Activated CD4-positive, alpha-beta T cell treated with anti-CD3 and anti-CD28 coated beads for 36 hours (primary cell): ENCODE measurements at regions not wholly inside any gene's neighbourhood (a gene's known extent, or its start where the extent isn't known, plus 50 kb on each side); places are given as distances from the start of the nearest gene placed in this dataset.
"Not testable (repeated sequence)": the region's sequence is repeated elsewhere in the genome, so short reads cannot be mapped to it uniquely, and the experiment has no call there.

ENCODE experiments used
- ATAC-seq: fragments of 200-7000 bp; cut with Tn5 transposase; one replicate; pipeline ENCODE4 v1.10.0; 2021; ENCODE audit warnings: mild to moderate bottlenecking, moderate library complexity
- CTCF ChIA-PET: fragments of 350-600 bp; sonication (Branson Sonifier 250); formaldehyde crosslinking; loops from one replicate; lab custom pipeline; 2021; ENCODE audit warnings: antibody characterized with exemption; lab: Charles Lee
- POLR2A ChIA-PET: fragments of 350-600 bp; sonication (Branson Sonifier 250); formaldehyde crosslinking; loops from one replicate; lab custom pipeline; 2021; ENCODE audit warnings: antibody characterized with exemption, inconsistent platforms; lab: Charles Lee
- DNase-seq: peaks from one replicate; pipeline ENCODE4 v3.0.0-alpha.2; 2020
- H3K27ac Mint-ChIP-seq: one replicate; pipeline ENCODE4 v1.8.0; 2021; ENCODE audit warnings: mixed read lengths
- H3K27me3 Mint-ChIP-seq: one replicate; pipeline ENCODE4 v1.8.0; 2021; ENCODE audit warnings: mixed read lengths
- H3K36me3 Mint-ChIP-seq: one replicate; pipeline ENCODE4 v1.8.0; 2021; ENCODE audit warnings: low read depth, mixed read lengths
- H3K4me1 Mint-ChIP-seq: one replicate; pipeline ENCODE4 v1.8.0; 2021; ENCODE audit warnings: mixed read lengths
- H3K4me3 Mint-ChIP-seq: one replicate; pipeline ENCODE4 v1.8.0; 2021; ENCODE audit warnings: mild to moderate bottlenecking, moderate library complexity, mixed read lengths
- H3K9me3 Mint-ChIP-seq: one replicate; pipeline ENCODE4 v1.8.0; 2021; ENCODE audit warnings: low read depth, mixed read lengths
- intact Hi-C, 2 experiments: fragments of 100-400 bp; cut with DNase I in 1 of 2; cut with micrococcal nuclease in 1 of 2; formaldehyde crosslinking; loops; one replicate each; pipeline versions ENCODE4 v1.14.2 to v1.15.1; 2022 to 2024; cut with DNase I, micrococcal nuclease

DNA sequence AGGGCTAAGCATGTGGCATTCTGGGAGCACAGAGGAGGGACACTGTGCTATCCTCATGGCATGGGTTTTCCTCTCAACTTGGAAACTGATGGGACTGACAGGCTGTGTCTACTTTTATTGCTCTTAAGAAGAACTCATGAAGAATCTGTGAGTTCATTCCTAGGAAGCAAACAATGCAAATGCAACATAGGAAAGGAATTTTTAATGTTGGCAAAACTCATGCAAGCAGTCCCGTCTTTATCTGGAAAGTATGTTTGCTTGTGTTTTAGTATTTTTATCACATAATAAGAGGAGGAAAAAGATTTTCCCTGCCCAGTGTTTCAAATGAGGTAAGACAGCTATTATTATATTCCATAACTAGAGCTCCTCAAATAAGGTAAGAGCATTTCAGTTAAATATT, 89.7 kb downstream of the TRIM42 start:
- ATAC-seq (no peak), DNase-seq (no peak)
- intact Hi-C loops, result no loop called here
- H3K27ac Mint-ChIP-seq, result no peak overlapping the region
- ChIA-PET POLR2A (no interaction called here), CTCF (interaction anchor here (1.0 kb wide), 1 partner anchor 11 kb away, joined by 3 read pairs; no protein-coding TSS in a partner anchor)
- H3K36me3 Mint-ChIP-seq, result no peaks in the 10 kb centered on the region
- no peak overlapping the region for H3K4me3 Mint-ChIP-seq
- H3K27me3 Mint-ChIP-seq, result peaks cover 2% of the 10 kb centered on the region
- no peaks in the 10 kb centered on the region for H3K9me3 Mint-ChIP-seq
- no peaks in the 10 kb centered on the region for H3K4me1 Mint-ChIP-seq

DNA sequence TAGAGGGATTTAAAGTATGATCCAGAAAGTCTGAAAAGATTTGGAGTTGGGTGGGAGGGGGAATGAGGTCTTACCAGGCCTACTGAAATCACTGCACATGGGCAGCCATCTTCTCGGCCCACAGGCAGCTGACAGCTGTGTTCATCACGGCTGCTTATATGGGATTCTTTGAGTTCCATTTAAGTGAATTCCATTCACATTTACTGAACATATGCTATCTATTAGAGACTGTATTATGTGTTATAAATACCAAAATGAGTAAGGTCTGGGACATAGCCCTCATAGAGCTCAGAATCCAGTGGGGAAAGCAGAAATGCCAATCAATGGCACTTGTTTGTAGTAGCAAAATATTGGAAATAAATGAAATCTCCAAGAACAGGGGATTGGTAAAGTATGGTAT, 91.1 kb downstream of the TRIM42 start:
- Mint-ChIP-seq H3K36me3 (no peaks in the 10 kb centered on the region), H3K4me3 (no peak overlapping the region), H3K4me1 (no peaks in the 10 kb centered on the region), H3K9me3 (no peaks in the 10 kb centered on the region), H3K27ac (no peak overlapping the region), H3K27me3 (peaks cover 2% of the 10 kb centered on the region)
- CTCF ChIA-PET, result interaction anchor here (1.3 kb wide), 1 partner anchor 13 kb away, joined by 4 read pairs; no protein-coding TSS in a partner anchor
- intact Hi-C loops, result no loop called here
- ATAC-seq, result no peak
- no peak for DNase-seq
- POLR2A ChIA-PET, result no interaction called here

DNA sequence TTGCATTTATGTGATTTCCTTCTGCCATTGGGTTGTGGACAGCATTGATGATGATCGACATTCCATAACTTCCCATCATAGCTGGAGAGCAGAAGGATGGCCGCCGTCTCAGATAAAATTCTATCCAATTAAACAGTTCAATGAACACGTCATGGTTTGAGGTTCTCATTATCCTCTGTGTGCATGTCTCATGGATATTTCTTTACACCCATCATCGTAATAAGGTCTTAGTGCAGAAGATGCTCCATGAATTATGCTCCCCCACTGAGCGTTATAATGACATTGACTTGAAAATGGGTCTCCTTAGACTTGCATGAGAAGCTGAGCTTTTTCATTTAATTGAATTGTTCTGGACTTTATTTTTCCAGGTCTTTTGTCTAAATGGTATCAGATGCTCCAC, 92.1 kb downstream of the TRIM42 start:
- Mint-ChIP-seq H3K4me1 (no peaks in the 10 kb centered on the region), H3K36me3 (no peaks in the 10 kb centered on the region), H3K27ac (no peak overlapping the region), H3K4me3 (no peak overlapping the region), H3K27me3 (peaks cover 2% of the 10 kb centered on the region), H3K9me3 (no peaks in the 10 kb centered on the region)
- ChIA-PET POLR2A (no interaction called here), CTCF (no interaction called here)
- intact Hi-C loops, result no loop called here
- DNase-seq, result no peak
- no peak for ATAC-seq

DNA sequence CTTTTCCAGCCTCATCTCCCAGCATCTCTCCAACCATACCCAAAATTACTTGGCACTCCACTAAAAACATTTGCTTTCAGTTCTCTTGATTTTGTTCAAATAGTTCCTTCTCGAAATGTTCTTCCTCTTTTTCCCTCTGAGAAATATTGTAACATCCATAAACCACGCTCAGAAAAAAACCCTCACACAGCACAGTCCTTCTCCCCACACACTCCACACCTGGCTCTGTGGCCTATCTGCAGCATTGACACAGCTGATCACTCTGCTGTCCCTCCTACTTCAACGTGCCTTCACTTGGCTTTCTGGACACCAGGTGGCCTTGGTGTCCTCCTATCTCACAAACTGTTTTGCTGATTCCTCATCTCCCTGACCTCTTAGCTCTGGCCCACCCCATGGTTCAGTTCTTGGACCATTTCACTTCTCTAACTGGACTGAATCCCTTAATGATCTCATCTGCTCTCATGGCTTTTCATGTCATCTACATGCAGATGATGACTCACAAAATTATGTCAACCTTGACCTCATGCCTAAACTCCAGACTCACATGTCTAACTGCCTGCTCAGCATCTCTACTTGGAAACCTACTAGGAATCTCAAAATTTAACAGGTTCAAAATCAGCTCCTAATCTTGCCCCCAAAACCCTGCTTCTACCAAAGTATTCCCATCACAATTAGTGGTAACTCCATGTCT, 93.3 kb downstream of the TRIM42 start:
- H3K27me3 Mint-ChIP-seq, result peaks cover 2% of the 10 kb centered on the region
- H3K9me3 Mint-ChIP-seq, result no peaks in the 10 kb centered on the region
- ChIA-PET POLR2A (no interaction called here), CTCF (interaction anchor here (0.9 kb wide), 1 partner anchor 8 kb away, joined by 3 read pairs; no protein-coding TSS in a partner anchor)
- H3K36me3 Mint-ChIP-seq, result no peaks in the 10 kb centered on the region
- no peaks in the 10 kb centered on the region for H3K4me1 Mint-ChIP-seq
- no peak overlapping the region for H3K4me3 Mint-ChIP-seq
- DNase-seq (no peak), ATAC-seq (no peak)
- intact Hi-C loops, result no loop called here
- no peak overlapping the region for H3K27ac Mint-ChIP-seq

DNA sequence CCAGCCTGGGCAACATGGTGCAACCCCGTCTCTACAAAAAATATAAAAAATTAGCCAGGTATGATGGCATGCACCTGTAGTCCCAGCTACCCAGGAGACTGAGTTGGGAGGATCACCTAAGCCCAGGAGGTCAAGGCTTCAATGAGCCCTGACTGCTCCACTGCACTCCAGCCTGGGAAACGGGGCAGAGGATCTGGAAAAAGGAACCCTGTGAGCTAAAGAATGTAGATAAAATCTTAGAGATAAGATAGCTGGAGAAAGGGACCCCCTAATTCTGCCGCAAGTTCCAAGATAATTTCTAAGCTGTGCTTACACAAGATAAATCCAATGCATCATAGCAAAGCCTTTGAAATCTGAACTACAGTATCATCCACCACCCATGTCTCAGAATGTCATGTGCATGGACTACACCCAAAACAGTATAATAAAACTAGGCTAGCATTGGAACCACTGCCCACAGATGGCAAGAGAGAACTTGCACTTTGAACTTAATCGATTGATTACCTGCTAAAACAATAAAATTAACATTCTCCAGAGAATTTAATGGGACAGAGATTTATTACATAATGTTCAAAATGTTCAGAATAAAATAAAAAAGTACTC, 99.9 kb downstream of the TRIM42 start:
- CTCF ChIA-PET, result interaction anchor here (1.3 kb wide), 1 partner anchor 10 kb away, joined by 3 read pairs; no protein-coding TSS in a partner anchor
- ATAC-seq (no peak), DNase-seq (no peak)
- Mint-ChIP-seq H3K4me1 (no peaks in the 10 kb centered on the region), H3K27me3 (peaks cover 2% of the 10 kb centered on the region), H3K27ac (no peak overlapping the region), H3K9me3 (peaks cover 4% of the 10 kb centered on the region), H3K36me3 (no peaks in the 10 kb centered on the region), H3K4me3 (no peak overlapping the region)
- POLR2A ChIA-PET, result no interaction called here
- intact Hi-C loops, result no loop called here

DNA sequence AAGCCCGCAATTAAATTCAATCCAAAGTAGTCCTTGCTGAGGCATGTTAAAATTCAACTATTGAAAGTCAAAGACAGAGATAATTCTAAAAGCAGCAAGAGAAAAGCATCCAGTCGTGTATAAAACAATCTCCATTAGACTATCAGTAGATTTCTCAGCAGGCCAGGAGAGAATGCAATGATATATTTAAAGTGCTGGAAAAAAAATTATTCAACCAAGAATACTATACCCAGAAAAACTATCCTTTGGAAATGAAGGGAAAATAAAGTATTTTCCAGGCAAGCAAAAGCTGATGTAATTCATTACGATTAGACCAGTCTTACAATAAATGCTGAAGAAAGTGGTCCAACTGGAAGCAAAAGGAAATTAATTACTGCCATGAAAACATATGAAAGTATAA, 113.5 kb downstream of the TRIM42 start:
- ChIA-PET CTCF (interaction anchor here (0.6 kb wide), 1 partner anchor 1378 kb away, joined by 3 read pairs; no protein-coding TSS in a partner anchor), POLR2A (no interaction called here)
- H3K27me3 Mint-ChIP-seq, result peaks cover 4% of the 10 kb centered on the region
- ATAC-seq (no peak), DNase-seq (no peak)
- intact Hi-C loops, result no loop called here
- H3K4me3 Mint-ChIP-seq, result no peak overlapping the region
- H3K9me3 Mint-ChIP-seq, result peaks cover 13% of the 10 kb centered on the region
- H3K36me3 Mint-ChIP-seq, result no peaks in the 10 kb centered on the region
- H3K27ac Mint-ChIP-seq, result no peak overlapping the region
- no peaks in the 10 kb centered on the region for H3K4me1 Mint-ChIP-seq

DNA sequence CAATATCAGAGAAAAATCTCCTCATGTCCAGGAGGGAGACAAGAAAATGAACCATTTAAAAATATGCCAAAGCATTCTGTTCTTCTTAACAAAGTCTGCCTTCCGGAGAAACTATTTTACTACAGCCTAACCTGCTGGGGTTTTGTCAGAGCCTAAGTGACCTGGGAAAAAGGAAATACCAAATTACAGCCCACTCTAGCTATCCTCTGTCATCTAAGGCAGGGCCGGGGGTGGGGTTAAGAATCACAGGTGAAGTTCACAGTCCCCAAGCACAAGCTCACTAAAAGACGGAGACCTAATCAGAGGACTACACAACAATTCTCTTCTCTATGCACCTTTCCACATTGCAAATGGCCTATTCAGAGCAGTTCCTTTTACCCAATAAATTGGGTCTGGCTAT, 116.6 kb downstream of the TRIM42 start:
- DNase-seq (no peak), ATAC-seq (no peak)
- no peaks in the 10 kb centered on the region for H3K36me3 Mint-ChIP-seq
- ChIA-PET POLR2A (no interaction called here), CTCF (no interaction called here)
- peaks cover 13% of the 10 kb centered on the region for H3K9me3 Mint-ChIP-seq
- no peaks in the 10 kb centered on the region for H3K27me3 Mint-ChIP-seq
- no peaks in the 10 kb centered on the region for H3K4me1 Mint-ChIP-seq
- H3K27ac Mint-ChIP-seq, result no peak overlapping the region
- H3K4me3 Mint-ChIP-seq, result no peak overlapping the region
- intact Hi-C loops, result no loop called here

DNA sequence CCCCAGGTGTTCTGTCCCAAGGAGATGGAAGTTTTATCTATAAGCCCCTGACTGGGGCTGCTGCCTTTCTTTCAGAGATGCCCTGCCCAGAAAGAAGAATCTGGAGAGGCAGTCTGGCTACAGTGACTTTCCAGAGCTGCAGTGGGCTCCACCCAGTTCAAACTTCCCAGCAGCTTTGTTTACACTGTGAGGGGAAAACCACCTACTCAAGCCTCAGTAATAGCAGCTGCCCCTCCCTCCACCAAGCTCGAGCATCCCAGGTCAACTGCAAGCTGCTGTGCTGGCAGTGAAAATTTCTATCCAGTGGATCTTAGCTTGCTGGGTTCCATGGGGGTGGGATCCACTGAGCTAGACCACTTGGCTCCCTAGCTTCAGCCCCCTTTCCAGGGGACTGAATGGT, 125.0 kb downstream of the TRIM42 start:
- H3K36me3 Mint-ChIP-seq, intact Hi-C loops, DNase-seq, H3K27ac Mint-ChIP-seq, POLR2A ChIA-PET, ATAC-seq, H3K4me3 Mint-ChIP-seq, H3K4me1 Mint-ChIP-seq, H3K27me3 Mint-ChIP-seq, CTCF ChIA-PET: not testable (repeated sequence)
- H3K9me3 Mint-ChIP-seq, result peaks cover 22% of the 10 kb centered on the region

DNA sequence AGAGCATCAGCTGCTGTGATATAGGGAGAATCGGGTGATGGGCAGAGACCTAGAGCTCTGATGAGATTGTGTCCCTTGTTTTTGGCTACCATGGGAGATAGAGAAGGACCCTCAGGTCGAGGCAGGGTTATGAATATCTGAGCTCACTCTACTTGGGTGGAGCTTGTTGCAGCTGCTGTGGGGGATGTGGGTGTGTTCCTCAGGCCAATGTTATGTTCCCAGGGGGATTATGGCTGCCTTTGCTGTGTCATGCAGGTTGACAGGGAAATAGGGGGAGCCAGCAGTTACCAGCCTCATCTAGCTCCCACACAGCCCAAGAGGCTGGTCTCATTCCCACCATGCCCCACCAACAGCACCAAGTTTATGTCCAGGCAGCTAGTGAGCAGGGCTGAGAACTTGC, 131.5 kb downstream of the TRIM42 start:
- ATAC-seq (no peak), DNase-seq (no peak)
- H3K27ac Mint-ChIP-seq, result no peak overlapping the region
- ChIA-PET CTCF (no interaction called here), POLR2A (no interaction called here)
- H3K36me3 Mint-ChIP-seq, result no peaks in the 10 kb centered on the region
- no peak overlapping the region for H3K4me3 Mint-ChIP-seq
- peaks cover 8% of the 10 kb centered on the region for H3K27me3 Mint-ChIP-seq
- no peaks in the 10 kb centered on the region for H3K4me1 Mint-ChIP-seq
- H3K9me3 Mint-ChIP-seq, result peaks cover 8% of the 10 kb centered on the region
- intact Hi-C loops, result no loop called here

DNA sequence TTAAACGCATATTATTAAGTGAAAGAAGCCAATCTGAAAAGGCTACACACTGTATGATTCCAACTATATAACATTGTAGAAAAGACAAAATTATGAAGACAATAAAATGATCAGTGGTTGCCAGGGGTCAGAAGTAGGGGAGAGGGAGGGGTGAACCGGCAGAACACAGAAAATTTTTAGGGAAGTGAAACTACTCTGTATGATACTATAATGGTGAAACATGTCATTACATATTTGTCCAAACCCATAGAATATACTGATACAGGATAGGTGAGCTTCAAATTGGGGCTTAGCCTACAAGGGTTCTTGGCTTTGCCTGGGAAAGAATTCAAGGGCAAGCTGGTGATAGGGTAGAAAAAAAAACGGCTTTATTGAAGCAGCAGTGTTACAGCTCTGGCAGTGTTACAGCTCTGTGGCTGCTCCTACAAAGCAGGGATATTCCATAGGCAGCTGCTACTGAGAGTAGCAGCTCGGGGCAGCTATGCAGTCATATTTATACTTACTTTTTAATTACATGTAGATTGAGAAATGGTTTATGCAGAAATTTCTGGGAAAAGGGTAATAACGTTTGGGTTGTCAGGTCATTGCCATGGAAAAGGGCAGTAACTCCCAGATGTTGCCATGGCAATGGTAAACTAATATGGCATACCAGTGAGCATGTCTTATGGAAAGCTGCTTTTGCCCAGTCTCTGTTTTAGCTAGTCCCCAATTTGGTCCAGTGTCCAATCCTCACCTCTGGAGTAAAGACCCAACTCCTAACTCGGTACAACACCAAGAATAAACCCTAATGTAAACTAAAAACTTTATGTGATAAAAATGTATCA, 125.1 kb upstream of the SLC25A36 start:
- POLR2A ChIA-PET, result no interaction called here
- Mint-ChIP-seq H3K27me3 (peaks cover 2% of the 10 kb centered on the region), H3K27ac (no peak overlapping the region), H3K4me1 (no peaks in the 10 kb centered on the region), H3K36me3 (no peaks in the 10 kb centered on the region), H3K9me3 (peaks cover 5% of the 10 kb centered on the region), H3K4me3 (no peak overlapping the region)
- DNase-seq (no peak), ATAC-seq (no peak)
- CTCF ChIA-PET, result no interaction called here
- intact Hi-C loops, result no loop called here

DNA sequence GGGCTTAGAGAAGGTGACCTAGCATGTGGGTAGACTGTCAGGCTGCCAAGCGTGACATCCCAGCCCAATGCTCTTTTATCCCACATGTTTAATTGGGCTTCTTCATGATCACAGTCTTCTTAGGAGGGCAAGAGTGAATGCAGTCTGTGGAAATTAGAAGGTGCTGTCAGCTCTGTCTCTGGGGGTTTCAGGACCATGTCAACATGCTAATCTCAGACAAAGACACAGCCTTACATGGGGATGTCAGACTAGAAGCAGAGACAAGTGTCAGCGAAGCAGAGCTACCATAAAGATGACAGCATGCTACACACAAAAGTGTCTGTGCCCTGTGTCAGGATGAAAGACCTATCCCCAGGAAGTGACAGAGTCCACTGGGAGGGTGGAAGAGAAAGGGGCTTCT, 120.1 kb upstream of the SLC25A36 start:
- intact Hi-C loops, result no loop called here
- no peaks in the 10 kb centered on the region for H3K36me3 Mint-ChIP-seq
- no peak overlapping the region for H3K4me3 Mint-ChIP-seq
- ChIA-PET CTCF (no interaction called here), POLR2A (no interaction called here)
- no peak overlapping the region for H3K27ac Mint-ChIP-seq
- DNase-seq (no peak), ATAC-seq (no peak)
- no peaks in the 10 kb centered on the region for H3K9me3 Mint-ChIP-seq
- no peaks in the 10 kb centered on the region for H3K27me3 Mint-ChIP-seq
- H3K4me1 Mint-ChIP-seq, result no peaks in the 10 kb centered on the region
